IMR-90 (cell line): ENCODE measurements at regions not wholly inside any gene's neighbourhood (a gene's known extent, or its start where the extent isn't known, plus 50 kb on each side); places are given as distances from the start of the nearest gene placed in this dataset.

Source experiments
- ATAC-seq: fragments of 200-7000 bp; cut with Tn5 transposase; 2 replicates; pipeline ENCODE4 v1.9.1; 2020; ENCODE audit warnings: low read depth, mild to moderate bottlenecking, moderate library complexity
- BruUV-seq: library from RNA; stranded (reverse); fragments of 400-500 nt; replicated peaks from 2 replicates; lab custom pipeline; 2021; lab: Mats Ljungman, UMichigan
- CTCF ChIA-PET: fragments of 300-600 bp; formaldehyde crosslinking; extraction: SDS; loops from one replicate; lab custom pipeline; 2021; ENCODE audit warnings: antibody characterized with exemption; lab: Yijun Ruan, JAX
- POLR2A ChIA-PET: fragments of 300-600 bp; sonication (Branson Sonifier 250); formaldehyde crosslinking; loops from one replicate; lab custom pipeline; 2022; ENCODE audit warnings: antibody characterized with exemption; ENCODE audit not compliant: unreplicated experiment; lab: Charles Lee
- DNase-seq: peaks from one replicate; pipeline ENCODE4 v3.0.0; 2013
- H2AFZ ChIP-seq: replicated peaks from 2 replicates; pipeline ENCODE3; 2013; ENCODE audit warnings: low read length, mild to moderate bottlenecking; ENCODE audit not compliant: poor library complexity
- H2AK5ac ChIP-seq: 2 replicates; pipeline ENCODE4 v1.6.1; 2013; ENCODE audit warnings: low read depth, low read length, inconsistent platforms
- H2AK9ac ChIP-seq: replicated peaks from 2 replicates; pipeline ENCODE3; 2013; ENCODE audit warnings: mild to moderate bottlenecking, low read depth, low read length, moderate library complexity; ENCODE audit not compliant: poor library complexity
- H2BK120ac ChIP-seq: 2 replicates; pipeline ENCODE4 v1.6.1; 2013; ENCODE audit warnings: low read depth, low read length, inconsistent platforms
- H2BK15ac ChIP-seq: 3 replicates; pipeline ENCODE4 v1.6.1; 2013; ENCODE audit warnings: low read depth, low read length, inconsistent platforms
- H2BK20ac ChIP-seq: 2 replicates; pipeline ENCODE4 v1.6.1; 2013; ENCODE audit warnings: low read depth, mild to moderate bottlenecking, inconsistent platforms, low read length, moderate library complexity
- H2BK5ac ChIP-seq: 2 replicates; pipeline ENCODE4 v1.6.1; 2013; ENCODE audit warnings: mild to moderate bottlenecking, low read depth, low read length, inconsistent platforms; ENCODE audit not compliant: poor library complexity, severe bottlenecking
- H3K14ac ChIP-seq: replicated peaks from 2 replicates; pipeline ENCODE4 v1.6.1; 2013; ENCODE audit warnings: low read depth, low read length, inconsistent platforms
- H3K18ac ChIP-seq: 2 replicates; pipeline ENCODE4 v1.6.1; 2013; ENCODE audit warnings: low read depth, low read length, control low read depth
- H3K23ac ChIP-seq: 2 replicates; pipeline ENCODE4 v1.6.1; 2013; ENCODE audit warnings: low read depth, low read length, inconsistent platforms
- H3K27ac ChIP-seq: 2 replicates; pipeline ENCODE4 v1.5.1; 2013; ENCODE audit warnings: mild to moderate bottlenecking, control low read depth, low read length; ENCODE audit not compliant: insufficient read depth
- H3K27me3 ChIP-seq: 2 replicates; pipeline ENCODE4 v1.6.1; 2013; ENCODE audit warnings: low read length; ENCODE audit not compliant: control insufficient read depth, insufficient read depth
- H3K36me3 ChIP-seq: 2 replicates; pipeline ENCODE4 v1.6.1; 2013; ENCODE audit warnings: low read length, mixed read lengths; ENCODE audit not compliant: control insufficient read depth, insufficient read depth
- H3K4ac ChIP-seq: 2 replicates; pipeline ENCODE4 v1.6.1; 2013; ENCODE audit warnings: low read depth, low read length, inconsistent platforms
- H3K4me1 ChIP-seq: 2 replicates; pipeline ENCODE4 v1.6.1; 2013; ENCODE audit warnings: low read length, mixed read lengths; ENCODE audit not compliant: control insufficient read depth, insufficient read depth
- H3K4me2 ChIP-seq: 2 replicates; pipeline ENCODE4 v1.6.1; 2013; ENCODE audit warnings: low read depth, mild to moderate bottlenecking, control low read depth, low read length, moderate library complexity
- H3K4me3 ChIP-seq: 2 replicates; pipeline ENCODE4 v1.5.1; 2013; ENCODE audit warnings: low read depth, mild to moderate bottlenecking, control low read depth, low read length, moderate library complexity; ENCODE audit not compliant: insufficient read depth
- H3K56ac ChIP-seq: 2 replicates; pipeline ENCODE4 v1.6.1; 2013; ENCODE audit warnings: low read length, inconsistent platforms; ENCODE audit not compliant: insufficient read depth; ENCODE audit errors: extremely low read depth
- H3K79me1 ChIP-seq, 2 experiments: 2 replicates each; pipeline ENCODE4 v1.6.1; 2013; ENCODE audit warnings: low read length in 2 of 2, inconsistent platforms in 1 of 2, low read depth in 1 of 2
- H3K9ac ChIP-seq: 2 replicates; pipeline ENCODE4 v1.6.1; 2013; ENCODE audit warnings: low read depth, low read length, control low read depth
- H3K9me1 ChIP-seq: 2 replicates; pipeline ENCODE4 v1.6.1; 2013; ENCODE audit warnings: low read length, inconsistent platforms; ENCODE audit not compliant: insufficient read depth
- H3K9me3 ChIP-seq: 2 replicates; pipeline ENCODE4 v1.6.1; 2013; ENCODE audit warnings: low read length; ENCODE audit not compliant: control insufficient read depth, insufficient read depth
- H4K20me1 ChIP-seq: 2 replicates; pipeline ENCODE4 v1.6.1; 2013; ENCODE audit warnings: low read length, inconsistent platforms; ENCODE audit not compliant: insufficient read depth
- H4K5ac ChIP-seq: 2 replicates; pipeline ENCODE4 v1.6.1; 2013; ENCODE audit warnings: mild to moderate bottlenecking, low read depth, low read length, control low read depth
- H4K8ac ChIP-seq, 2 experiments: 2 replicates each; pipeline ENCODE4 v1.6.1; 2013; ENCODE audit warnings: low read depth in 2 of 2, low read length in 2 of 2, control low read depth in 1 of 2, inconsistent platforms in 1 of 2
- H4K91ac ChIP-seq: 2 replicates; pipeline ENCODE4 v1.6.1; 2013; ENCODE audit warnings: low read depth, low read length, inconsistent platforms; ENCODE audit not compliant: insufficient read depth
- BHLHE40 ChIP-seq: fragments of 150-350 bp; IDR thresholded peaks from 2 replicates; pipeline ENCODE4 v1.6.1; 2016; ENCODE audit warnings: mild to moderate bottlenecking, low read depth, low read length
- CEBPB ChIP-seq: IDR thresholded peaks from 2 replicates; pipeline ENCODE4 v1.6.1; 2012; ENCODE audit warnings: low read depth, low read length, improper control_type of control experiment
- CHD1 ChIP-seq: IDR thresholded peaks from 2 replicates; pipeline ENCODE4 v1.6.1; 2012; ENCODE audit warnings: low read depth, low read length, improper control_type of control experiment
- FOS ChIP-seq: fragments of 150-350 bp; IDR thresholded peaks from 2 replicates; pipeline ENCODE4 v1.6.1; 2016; ENCODE audit warnings: low read depth, low read length
- MAFK ChIP-seq: IDR thresholded peaks from 2 replicates; pipeline ENCODE4 v1.6.1; 2012; ENCODE audit warnings: low read depth, low read length, improper control_type of control experiment
- MAZ ChIP-seq: IDR thresholded peaks from 2 replicates; pipeline ENCODE4 v1.6.1; 2012; ENCODE audit warnings: low read depth, mild to moderate bottlenecking, low read length, improper control_type of control experiment, moderate library complexity, borderline replicate concordance
- MXI1 ChIP-seq: IDR thresholded peaks from 2 replicates; pipeline ENCODE4 v1.6.1; 2012; ENCODE audit warnings: low read depth, mild to moderate bottlenecking, low read length, moderate library complexity, borderline replicate concordance
- NFE2L2 ChIP-seq: fragments of 150-350 bp; IDR thresholded peaks from 2 replicates; pipeline ENCODE4 v1.6.1; 2016; ENCODE audit warnings: low read depth, mild to moderate bottlenecking, low read length
- POLR2A ChIP-seq: IDR thresholded peaks from 2 replicates; pipeline ENCODE4 v1.6.1; 2012; ENCODE audit warnings: mild to moderate bottlenecking, low read depth, low read length
- RCOR1 ChIP-seq: IDR thresholded peaks from 2 replicates; pipeline ENCODE4 v1.6.1; 2012; ENCODE audit warnings: mild to moderate bottlenecking, low read length, improper control_type of control experiment; ENCODE audit not compliant: insufficient replicate concordance
- RFX5 ChIP-seq: IDR thresholded peaks from 2 replicates; pipeline ENCODE4 v1.8.0; 2012; ENCODE audit warnings: low read depth, mild to moderate bottlenecking, low read length, moderate library complexity
- SMC3 ChIP-seq: fragments of 150-350 bp; IDR thresholded peaks from 2 replicates; pipeline ENCODE4 v1.6.1; 2016; ENCODE audit warnings: low read depth, mild to moderate bottlenecking, antibody characterized with exemption, low read length, moderate library complexity
- WGBS, 2 experiments: methylation state at CpG; one replicate each; pipeline versions ENCODE4 v1.1.5 to v1.1.7; 2013; ENCODE audit warnings: missing lambda C conversion rate in 2 of 2; ENCODE audit not compliant: insufficient read length in 1 of 2; ENCODE audit errors: extremely low coverage in 2 of 2; 5-methylcytosine and 5-hydroxymethylcytosine counted together
- dilution Hi-C: fragments of 300-500 bp; cut with HindIII; formaldehyde crosslinking; loops from one replicate; pipeline ENCODE4 v1.14.3; 2018; ENCODE audit warnings: low sequenced_read_pairs; ENCODE audit not compliant: unreplicated experiment
- in situ Hi-C: fragments of 300-500 bp; cut with MboI; formaldehyde crosslinking; loops from 3 replicates; pipeline ENCODE4 v1.14.3; 2019; ENCODE audit warnings: low sequenced_read_pairs, inconsistent platforms, mixed read lengths
- intact Hi-C: fragments of 100-400 bp; cut with micrococcal nuclease; formaldehyde crosslinking; loops from 2 replicates; pipeline ENCODE4 v1.10.0; 2022
- TF ChIP-seq, protein P1 (sequence below): fragments of 150-350 bp; IDR thresholded peaks from 2 replicates; pipeline ENCODE4 v1.6.1; 2017; ENCODE audit warnings: mild to moderate bottlenecking, antibody characterized with exemption, low read length, low read depth
- TF ChIP-seq, protein P2 (sequence below): conservative IDR thresholded peaks from 2 replicates; pipeline ENCODE4 v1.5.1; 2012; ENCODE audit warnings: mild to moderate bottlenecking, low read depth, low read length, improper control_type of control experiment
- TF ChIP-seq, protein P3 (sequence below): fragments of 150-350 bp; IDR thresholded peaks from 2 replicates; pipeline ENCODE4 v1.6.1; 2016; ENCODE audit warnings: low read depth, mild to moderate bottlenecking, low read length, moderate library complexity, borderline replicate concordance

DNA sequence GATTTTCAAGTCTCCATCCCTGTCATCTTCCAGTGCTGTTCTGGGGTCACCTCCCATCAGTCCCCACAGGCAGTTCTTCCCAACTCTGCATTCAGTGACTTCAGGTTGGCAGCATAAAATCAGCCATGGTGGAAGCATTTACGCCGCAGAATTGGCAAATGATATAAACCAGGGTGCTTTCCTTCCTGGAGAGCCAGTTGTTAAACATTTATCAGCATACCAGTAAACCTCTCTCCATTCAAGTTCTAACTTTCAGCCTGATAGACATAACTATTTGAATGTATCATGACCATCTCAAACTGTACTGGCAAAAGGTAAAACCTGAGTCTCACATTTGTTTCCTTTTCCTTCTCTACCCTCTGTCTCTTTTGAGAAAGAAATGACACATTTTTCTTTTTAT, 69.7 kb upstream of the ITPRID1 start:
- H3K23ac ChIP-seq, result no peak overlapping the region
- H2AK9ac ChIP-seq, result no peak overlapping the region
- no peak overlapping the region for H4K5ac ChIP-seq
- no peak overlapping the region for H2BK20ac ChIP-seq
- no peak overlapping the region for H4K91ac ChIP-seq
- no peak overlapping the region for H4K8ac ChIP-seq
- intact Hi-C loops, result loop anchor here (10.0 kb wide), 2 partner anchors 639 to 1001 kb away; no protein-coding TSS in a partner anchor
- TF ChIP-seq MAZ (no peak), NFE2L2 (no peak), FOS (no peak), CHD1 (no peak), RFX5 (no peak), POLR2A (no peak), BHLHE40 (no peak), RCOR1 (no peak), MXI1 (no peak), CEBPB (no peak), SMC3 (no peak), MAFK (no peak)
- TF ChIP-seq, protein P1, sequence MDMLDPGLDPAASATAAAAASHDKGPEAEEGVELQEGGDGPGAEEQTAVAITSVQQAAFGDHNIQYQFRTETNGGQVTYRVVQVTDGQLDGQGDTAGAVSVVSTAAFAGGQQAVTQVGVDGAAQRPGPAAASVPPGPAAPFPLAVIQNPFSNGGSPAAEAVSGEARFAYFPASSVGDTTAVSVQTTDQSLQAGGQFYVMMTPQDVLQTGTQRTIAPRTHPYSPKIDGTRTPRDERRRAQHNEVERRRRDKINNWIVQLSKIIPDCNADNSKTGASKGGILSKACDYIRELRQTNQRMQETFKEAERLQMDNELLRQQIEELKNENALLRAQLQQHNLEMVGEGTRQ, result no peak
- TF ChIP-seq, protein P2, sequence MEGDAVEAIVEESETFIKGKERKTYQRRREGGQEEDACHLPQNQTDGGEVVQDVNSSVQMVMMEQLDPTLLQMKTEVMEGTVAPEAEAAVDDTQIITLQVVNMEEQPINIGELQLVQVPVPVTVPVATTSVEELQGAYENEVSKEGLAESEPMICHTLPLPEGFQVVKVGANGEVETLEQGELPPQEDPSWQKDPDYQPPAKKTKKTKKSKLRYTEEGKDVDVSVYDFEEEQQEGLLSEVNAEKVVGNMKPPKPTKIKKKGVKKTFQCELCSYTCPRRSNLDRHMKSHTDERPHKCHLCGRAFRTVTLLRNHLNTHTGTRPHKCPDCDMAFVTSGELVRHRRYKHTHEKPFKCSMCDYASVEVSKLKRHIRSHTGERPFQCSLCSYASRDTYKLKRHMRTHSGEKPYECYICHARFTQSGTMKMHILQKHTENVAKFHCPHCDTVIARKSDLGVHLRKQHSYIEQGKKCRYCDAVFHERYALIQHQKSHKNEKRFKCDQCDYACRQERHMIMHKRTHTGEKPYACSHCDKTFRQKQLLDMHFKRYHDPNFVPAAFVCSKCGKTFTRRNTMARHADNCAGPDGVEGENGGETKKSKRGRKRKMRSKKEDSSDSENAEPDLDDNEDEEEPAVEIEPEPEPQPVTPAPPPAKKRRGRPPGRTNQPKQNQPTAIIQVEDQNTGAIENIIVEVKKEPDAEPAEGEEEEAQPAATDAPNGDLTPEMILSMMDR, result no peak
- TF ChIP-seq, protein P3, sequence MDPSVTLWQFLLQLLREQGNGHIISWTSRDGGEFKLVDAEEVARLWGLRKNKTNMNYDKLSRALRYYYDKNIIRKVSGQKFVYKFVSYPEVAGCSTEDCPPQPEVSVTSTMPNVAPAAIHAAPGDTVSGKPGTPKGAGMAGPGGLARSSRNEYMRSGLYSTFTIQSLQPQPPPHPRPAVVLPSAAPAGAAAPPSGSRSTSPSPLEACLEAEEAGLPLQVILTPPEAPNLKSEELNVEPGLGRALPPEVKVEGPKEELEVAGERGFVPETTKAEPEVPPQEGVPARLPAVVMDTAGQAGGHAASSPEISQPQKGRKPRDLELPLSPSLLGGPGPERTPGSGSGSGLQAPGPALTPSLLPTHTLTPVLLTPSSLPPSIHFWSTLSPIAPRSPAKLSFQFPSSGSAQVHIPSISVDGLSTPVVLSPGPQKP, result no peak
- H3K4me1 ChIP-seq, result no peaks in the 10 kb centered on the region
- H3K9me1 ChIP-seq, result no peaks in the 10 kb centered on the region
- H2BK5ac ChIP-seq, result no peak overlapping the region
- no peak overlapping the region for H3K4me2 ChIP-seq
- ATAC-seq, result no peak
- DNase-seq, result no peak
- H3K79me1 ChIP-seq, result no peaks in the 10 kb centered on the region
- BruUV-seq, result no TSS peak
- H3K9ac ChIP-seq, result no peak overlapping the region
- H2AK5ac ChIP-seq, result no peak overlapping the region
- dilution Hi-C loops, result no loop called here
- no peak overlapping the region for H2BK15ac ChIP-seq
- H3K14ac ChIP-seq, result no peak overlapping the region
- POLR2A ChIA-PET, result no interaction called here
- no peak overlapping the region for H2BK120ac ChIP-seq
- no peak overlapping the region for H2AFZ ChIP-seq
- no peaks in the 10 kb centered on the region for H3K36me3 ChIP-seq
- no CpG with 5 or more reads among the region's 2 CpGs for WGBS, 2 experiments
- CTCF ChIA-PET, result interaction anchor here (1.0 to 1.7 kb wide), 3 partner anchors 15 to 222 kb away, joined by 3 to 10 read pairs (median 4); no protein-coding TSS in a partner anchor
- H3K4me3 ChIP-seq, result no peak overlapping the region
- no peak overlapping the region for H3K56ac ChIP-seq
- H3K9me3 ChIP-seq, result no peaks in the 10 kb centered on the region
- H3K18ac ChIP-seq, result no peak overlapping the region
- H4K20me1 ChIP-seq, result no peaks in the 10 kb centered on the region
- H3K27me3 ChIP-seq, result no peaks in the 10 kb centered on the region
- no peak overlapping the region for H3K27ac ChIP-seq
- in situ Hi-C loops, result loop anchor here (10.0 kb wide), 1 partner anchor 291 kb away; no protein-coding TSS in a partner anchor
- no peak overlapping the region for H3K4ac ChIP-seq
